ENCODE measurements at regions not wholly inside any gene's neighbourhood (a gene's known extent, or its start where the extent isn't known, plus 50 kb on each side); places are given as distances from the start of the nearest gene placed in this dataset.

GRCh38 chr4:55754754-55755350 lies 64.7 kb upstream of the EXOC1L start:
- DNase-seq: no peak

- DNase-seq: no peak
Observed at GRCh38 chr4:55756208-55756607, 63.4 kb upstream of the EXOC1L start.

GRCh38 chr4:55757356-55757952 lies 62.1 kb upstream of the EXOC1L start:
- DNase-seq: no peak

- no peak for DNase-seq
Observed at GRCh38 chr4:55758066-55758465, 61.5 kb upstream of the EXOC1L start.

GRCh38 chr4:55758570-55758969 lies 61.0 kb upstream of the EXOC1L start:
- peak; percentile 59 for DNase-seq

- no peak for DNase-seq
Observed at GRCh38 chr4:55762819-55763218, 56.8 kb upstream of the EXOC1L start.

- DNase-seq: no peak
Observed at GRCh38 chr4:55763996-55764395, 55.6 kb upstream of the EXOC1L start.

- DNase-seq: no peak
Observed at GRCh38 chr4:55765070-55765469, 54.5 kb upstream of the EXOC1L start.

- DNase-seq: no peak
Observed at GRCh38 chr4:55768291-55768690, 51.3 kb upstream of the EXOC1L start.
